Kidney (tissue), 13 donors: ENCODE measurements at regions not wholly inside any gene's neighbourhood (a gene's known extent, or its start where the extent isn't known, plus 50 kb on each side); places are given as distances from the start of the nearest gene placed in this dataset.

ENCODE experiments used
- DNase-seq, 5 donors: peaks; one replicate each; pipeline ENCODE4 v3.0.0-alpha.2; 2013 to 2020
- FAIRE-seq: peaks from 2 replicates; lab custom pipeline; 2012; peaks lifted over from hg19 to GRCh38; lab: Jason Lieb, UNC
- H3K27ac ChIP-seq, 2 donors: one replicate each; pipeline ENCODE4 v1.7.0; 2013; ENCODE audit warnings: low read depth in 2 of 2, low read length in 2 of 2, inconsistent platforms in 1 of 2
- H3K27me3 ChIP-seq: one replicate; pipeline ENCODE4 v1.7.1; 2013; ENCODE audit warnings: low read length, inconsistent platforms; ENCODE audit not compliant: control insufficient read depth, insufficient read depth
- H3K36me3 ChIP-seq, 3 donors: one replicate each; pipeline versions ENCODE4 v1.7.0 to v1.7.1; 2013; ENCODE audit warnings: low read length in 3 of 3, control low read depth in 1 of 3, inconsistent platforms in 1 of 3; ENCODE audit not compliant: insufficient read depth in 3 of 3, control insufficient read depth in 2 of 3
- H3K4me1 ChIP-seq, 3 donors: one replicate each; pipeline versions ENCODE4 v1.7.0 to v1.7.1; 2013; ENCODE audit warnings: low read length in 3 of 3, inconsistent platforms in 1 of 3, low read depth in 1 of 3; ENCODE audit not compliant: control insufficient read depth in 2 of 3, insufficient read depth in 2 of 3
- H3K4me3 ChIP-seq, 3 donors: one replicate each; pipeline versions ENCODE4 v1.7.0 to v1.8.1; 2013; ENCODE audit warnings: low read length in 3 of 3, control low read depth in 1 of 3, inconsistent platforms in 1 of 3
- H3K9ac ChIP-seq, 3 donors: one replicate each; pipeline versions ENCODE4 v1.7.0 to v1.7.1; 2013; ENCODE audit warnings: low read length in 3 of 3, control low read depth in 1 of 3, inconsistent platforms in 1 of 3
- H3K9me3 ChIP-seq, 3 donors: one replicate each; pipeline versions ENCODE4 v1.7.0 to v1.7.1; 2013; ENCODE audit warnings: low read length in 3 of 3, control low read depth in 1 of 3, inconsistent platforms in 1 of 3; ENCODE audit not compliant: control insufficient read depth in 2 of 3, insufficient read depth in 1 of 3
- intact Hi-C: fragments of 100-400 bp; cut with DNase I; formaldehyde crosslinking; loops from one replicate; pipeline ENCODE4 v1.11.1; 2022
- TF ChIP-seq, protein P1 (sequence below): IDR thresholded peaks from 3 replicates; pipeline ENCODE4 v1.5.1; 2012; ENCODE audit warnings: mild to moderate bottlenecking, moderate library complexity, borderline replicate concordance; ENCODE audit not compliant: insufficient read depth; ENCODE audit errors: extremely low read depth
- donor health status: control.
- donor health status: control.
- donor health status: control.
- donor health status: control.
- donor health status: control.
- donor health status: DM: yes; HTN: yes; CAD: no.
- donor health status: Normal renal cell carcinoma (clear cell type).

DNA sequence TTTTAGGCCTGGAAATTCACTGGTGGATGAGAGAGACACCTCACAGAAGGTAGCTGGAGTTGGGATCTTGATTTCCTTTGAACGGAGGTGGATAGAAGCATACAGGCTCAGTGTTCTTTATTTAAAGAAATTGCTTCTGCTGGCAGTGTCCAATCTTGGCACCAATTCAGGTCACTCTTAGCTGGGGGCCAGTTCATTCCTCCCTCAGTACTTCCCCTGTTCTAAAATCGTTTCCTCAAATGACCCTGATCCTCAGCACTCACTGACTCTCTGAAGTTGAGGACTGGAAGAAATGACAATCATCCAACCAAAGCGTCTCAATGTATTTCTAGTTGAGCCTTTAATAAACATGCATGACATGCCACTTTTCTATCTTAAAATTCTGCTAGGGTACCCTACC lies 472.5 kb upstream of the BTBD3 start:
- Histone ChIP-seq H3K27me3 (no peaks in the 10 kb centered on the region), H3K9me3 (no peaks in the 10 kb centered on the region), H3K36me3 (no peaks in the 10 kb centered on the region), H3K27ac (no peak overlapping the region), H3K9ac (no peak overlapping the region), H3K4me1 (no peaks in the 10 kb centered on the region), H3K4me3 (no peak overlapping the region)
- FAIRE-seq (no peak), DNase-seq (no peak)
- intact Hi-C loops = no loop called here
- TF ChIP-seq, protein P1, sequence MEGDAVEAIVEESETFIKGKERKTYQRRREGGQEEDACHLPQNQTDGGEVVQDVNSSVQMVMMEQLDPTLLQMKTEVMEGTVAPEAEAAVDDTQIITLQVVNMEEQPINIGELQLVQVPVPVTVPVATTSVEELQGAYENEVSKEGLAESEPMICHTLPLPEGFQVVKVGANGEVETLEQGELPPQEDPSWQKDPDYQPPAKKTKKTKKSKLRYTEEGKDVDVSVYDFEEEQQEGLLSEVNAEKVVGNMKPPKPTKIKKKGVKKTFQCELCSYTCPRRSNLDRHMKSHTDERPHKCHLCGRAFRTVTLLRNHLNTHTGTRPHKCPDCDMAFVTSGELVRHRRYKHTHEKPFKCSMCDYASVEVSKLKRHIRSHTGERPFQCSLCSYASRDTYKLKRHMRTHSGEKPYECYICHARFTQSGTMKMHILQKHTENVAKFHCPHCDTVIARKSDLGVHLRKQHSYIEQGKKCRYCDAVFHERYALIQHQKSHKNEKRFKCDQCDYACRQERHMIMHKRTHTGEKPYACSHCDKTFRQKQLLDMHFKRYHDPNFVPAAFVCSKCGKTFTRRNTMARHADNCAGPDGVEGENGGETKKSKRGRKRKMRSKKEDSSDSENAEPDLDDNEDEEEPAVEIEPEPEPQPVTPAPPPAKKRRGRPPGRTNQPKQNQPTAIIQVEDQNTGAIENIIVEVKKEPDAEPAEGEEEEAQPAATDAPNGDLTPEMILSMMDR = no peak

DNA sequence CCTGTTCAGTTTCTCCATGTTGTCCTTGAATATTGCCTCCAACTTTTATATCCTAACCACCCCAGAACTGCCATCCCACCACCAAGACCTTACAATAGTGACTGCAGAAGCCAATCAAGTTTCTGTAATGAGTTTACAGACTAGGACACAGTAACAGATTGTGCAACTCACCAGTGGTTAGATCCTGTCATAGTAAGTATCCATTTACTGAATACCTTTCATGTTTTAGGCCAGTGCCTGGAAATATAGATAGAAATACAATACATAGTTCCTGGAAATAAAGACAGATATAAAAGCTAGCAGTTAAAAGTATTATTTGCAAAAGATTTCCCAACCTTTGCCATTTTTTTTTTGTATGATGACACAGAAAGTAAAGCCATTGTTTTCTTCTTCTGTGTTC lies 471.8 kb upstream of the BTBD3 start:
- Histone ChIP-seq H3K9me3 (no peaks in the 10 kb centered on the region), H3K9ac (no peak overlapping the region), H3K27ac (no peak overlapping the region), H3K4me1 (no peaks in the 10 kb centered on the region), H3K27me3 (no peaks in the 10 kb centered on the region), H3K36me3 (no peaks in the 10 kb centered on the region), H3K4me3 (no peak overlapping the region)
- intact Hi-C loops = no loop called here
- TF ChIP-seq, protein P1 = no peak
- FAIRE-seq (no peak), DNase-seq (no peak)

DNA sequence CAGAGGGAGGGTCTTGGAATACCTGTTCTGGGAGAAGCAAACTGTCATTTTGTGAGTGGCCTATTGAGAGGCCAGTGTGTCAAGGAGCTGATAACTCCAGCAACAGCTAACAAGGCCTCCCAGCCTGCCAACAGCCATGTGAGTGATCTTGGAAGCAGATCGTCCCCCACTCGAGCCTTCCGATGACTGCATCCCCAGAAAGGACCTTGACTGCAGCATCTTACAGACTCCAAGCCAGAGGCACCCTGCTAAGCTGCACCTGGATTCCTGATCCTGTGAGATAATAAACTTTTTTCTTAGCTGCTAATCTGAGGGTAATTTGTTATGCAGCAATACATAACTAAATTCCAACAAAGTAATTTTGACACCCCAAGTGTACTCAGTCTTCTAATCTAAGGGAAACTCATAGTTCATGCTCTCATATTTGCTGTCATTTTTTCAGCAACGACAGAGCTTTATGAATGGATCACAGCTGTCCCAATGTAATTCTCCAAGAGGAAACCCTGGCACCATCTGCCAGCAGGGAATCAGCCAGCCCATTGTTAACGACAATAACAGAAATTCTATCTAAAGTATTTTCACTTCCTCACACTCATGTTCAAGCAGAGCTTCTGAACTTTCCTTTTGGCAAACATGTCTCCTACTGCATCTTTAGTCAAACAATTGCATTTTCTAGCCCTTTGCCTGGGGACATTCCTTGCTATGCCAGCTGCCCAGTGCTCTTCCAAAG lies 470.2 kb upstream of the BTBD3 start:
- intact Hi-C loops = no loop called here
- no peaks in the 10 kb centered on the region for H3K27me3 ChIP-seq
- no peaks in the 10 kb centered on the region for H3K4me1 ChIP-seq
- no peaks in the 10 kb centered on the region for H3K9me3 ChIP-seq
- no peak overlapping the region for H3K9ac ChIP-seq
- H3K36me3 ChIP-seq = no peaks in the 10 kb centered on the region
- H3K27ac ChIP-seq = no peak overlapping the region
- FAIRE-seq (no peak), DNase-seq (no peak)
- no peak overlapping the region for H3K4me3 ChIP-seq
- TF ChIP-seq, protein P1 = no peak

DNA sequence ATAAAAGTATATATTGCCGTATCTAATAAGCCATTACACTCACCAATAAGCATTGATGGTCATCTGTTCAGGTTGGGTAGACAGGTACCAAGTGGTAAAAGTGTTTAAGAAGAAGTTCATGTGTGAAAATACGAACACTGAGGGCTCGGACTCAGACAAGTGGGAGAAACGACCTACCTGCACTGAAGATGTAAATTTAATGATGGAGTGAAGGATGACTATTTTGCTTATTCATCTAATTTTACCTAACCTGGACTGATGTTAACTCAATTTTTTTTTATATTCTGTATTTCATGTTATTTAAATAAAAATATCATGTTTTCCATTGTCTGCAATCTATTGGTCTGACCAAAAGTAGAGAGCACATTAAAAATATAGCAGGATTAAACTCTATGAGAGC lies 469.1 kb upstream of the BTBD3 start:
- H3K27me3 ChIP-seq = no peaks in the 10 kb centered on the region
- intact Hi-C loops = no loop called here
- FAIRE-seq = no peak
- no peak for DNase-seq
- H3K9me3 ChIP-seq = no peaks in the 10 kb centered on the region
- no peaks in the 10 kb centered on the region for H3K4me1 ChIP-seq
- no peaks in the 10 kb centered on the region for H3K36me3 ChIP-seq
- H3K4me3 ChIP-seq = no peak overlapping the region
- H3K27ac ChIP-seq = no peak overlapping the region
- H3K9ac ChIP-seq = no peak overlapping the region
- TF ChIP-seq, protein P1 = no peak
